Stimulated activated CD8-positive, alpha-beta memory T cell treated with anti-CD3 and anti-CD28 coated beads, Interleukin-12 subunit alpha, Interleukin-12 subunit beta, amount 100 ng/mL, for 24 hours (primary cell): ENCODE measurements at regions not wholly inside any gene's neighbourhood (a gene's known extent, or its start where the extent isn't known, plus 50 kb on each side); places are given as distances from the start of the nearest gene placed in this dataset.

Experiments used
- DNase-seq: peaks from one replicate; pipeline ENCODE4 v3.0.0-alpha.2; 2020; ENCODE audit errors: extremely low read depth

GRCh38 chr4:1511441-1512041 lies 105.3 kb upstream of the NKX1-1 start:
- no peak for DNase-seq

DNA sequence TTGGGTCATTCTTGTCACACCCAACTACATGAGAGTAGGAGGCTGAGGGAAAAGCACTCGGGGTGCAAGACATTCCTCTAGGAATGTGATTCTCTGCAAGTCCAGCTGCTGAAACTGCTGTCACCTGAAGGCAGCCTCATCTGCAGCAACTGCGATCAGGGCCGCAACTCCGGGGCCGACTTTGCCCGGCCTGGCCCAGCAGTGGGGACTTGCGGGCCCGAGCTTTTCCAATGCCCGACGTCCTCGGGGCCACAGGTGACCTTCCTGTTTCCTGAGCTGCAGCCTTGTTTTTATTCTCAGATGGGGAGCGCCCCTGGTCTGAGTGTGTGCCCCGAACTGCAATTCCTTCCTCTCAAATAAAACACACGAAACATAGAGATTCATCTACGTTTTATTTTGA lies 104.7 kb upstream of the NKX1-1 start:
- DNase-seq = no peak

DNA sequence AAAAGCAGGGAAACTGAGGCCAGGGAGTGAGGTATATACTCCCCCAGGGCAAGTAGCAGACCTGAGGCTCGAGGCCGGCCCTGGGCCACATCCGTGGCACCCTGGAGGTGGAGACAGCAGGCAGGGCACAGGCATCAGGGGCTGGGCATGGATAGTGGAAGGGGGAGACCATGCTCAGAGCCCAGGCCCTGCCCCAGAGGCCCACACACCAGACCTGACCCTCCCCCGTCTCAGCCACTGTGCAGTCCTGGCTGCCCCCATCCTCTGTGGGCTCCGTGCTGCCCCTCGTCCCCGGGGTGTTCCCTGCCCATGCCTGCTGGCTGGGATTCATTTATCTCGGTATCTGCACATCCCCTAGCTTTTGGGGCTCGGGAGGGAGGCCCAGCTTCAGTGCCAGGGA lies 103.1 kb upstream of the NKX1-1 start:
- no peak for DNase-seq

DNA sequence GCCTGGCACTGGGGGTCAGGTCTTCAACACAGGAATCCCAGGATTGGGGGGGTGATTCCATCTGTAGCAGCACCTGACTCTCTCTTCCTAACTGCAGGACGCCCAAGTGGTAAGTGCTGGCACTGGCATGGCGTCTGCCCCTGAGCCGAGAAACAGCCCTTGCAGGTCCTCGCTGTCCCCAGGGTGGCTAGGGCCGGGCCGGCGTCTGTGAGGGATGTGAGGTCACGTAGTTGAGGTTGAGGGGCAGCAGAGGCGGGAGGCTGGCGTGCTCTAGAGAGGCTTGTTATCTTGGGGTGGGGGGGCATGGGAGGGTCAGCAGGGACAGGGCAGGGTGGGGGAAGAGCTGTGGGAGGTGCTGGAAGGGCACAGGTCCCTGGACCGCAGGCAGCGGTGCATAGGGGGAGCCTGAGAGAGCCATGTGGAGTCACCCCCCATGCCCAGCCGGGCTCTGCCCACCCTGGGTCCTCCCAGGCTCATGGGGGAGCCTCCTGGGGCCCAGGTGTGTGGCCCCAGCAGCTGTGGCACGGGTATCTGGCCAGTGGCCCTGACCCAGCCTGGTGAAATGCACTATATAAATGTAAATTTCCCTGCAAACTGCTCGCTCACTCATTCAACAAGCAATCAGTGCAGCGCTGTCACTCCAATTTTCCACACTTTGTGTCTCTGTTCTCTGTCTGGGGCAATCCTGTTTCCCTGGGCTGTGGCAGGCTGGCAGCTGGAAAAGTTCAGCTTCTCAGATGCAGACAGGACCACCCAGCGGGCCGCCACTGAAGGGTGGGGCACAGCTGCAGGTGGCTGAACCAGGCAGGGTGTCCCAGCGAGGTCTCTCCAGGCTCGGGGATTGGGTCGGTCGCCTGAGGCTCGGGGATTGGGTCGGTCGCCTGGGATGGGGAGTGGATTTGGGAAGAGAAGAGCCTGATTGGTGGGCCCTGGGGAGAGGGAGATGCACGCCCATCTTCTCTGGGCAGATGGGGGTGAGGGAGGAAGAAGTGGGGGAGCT lies 102.2 kb upstream of the NKX1-1 start:
- no peak for DNase-seq

- DNase-seq = no peak
Measured at GRCh38 chr4:1506956-1507721, 100.9 kb upstream of the NKX1-1 start.

- DNase-seq = no peak
Measured at GRCh38 chr4:1505511-1506460, 99.5 kb upstream of the NKX1-1 start.

GRCh38 chr4:1504595-1505500 lies 98.6 kb upstream of the NKX1-1 start:
- DNase-seq = no peak

DNA sequence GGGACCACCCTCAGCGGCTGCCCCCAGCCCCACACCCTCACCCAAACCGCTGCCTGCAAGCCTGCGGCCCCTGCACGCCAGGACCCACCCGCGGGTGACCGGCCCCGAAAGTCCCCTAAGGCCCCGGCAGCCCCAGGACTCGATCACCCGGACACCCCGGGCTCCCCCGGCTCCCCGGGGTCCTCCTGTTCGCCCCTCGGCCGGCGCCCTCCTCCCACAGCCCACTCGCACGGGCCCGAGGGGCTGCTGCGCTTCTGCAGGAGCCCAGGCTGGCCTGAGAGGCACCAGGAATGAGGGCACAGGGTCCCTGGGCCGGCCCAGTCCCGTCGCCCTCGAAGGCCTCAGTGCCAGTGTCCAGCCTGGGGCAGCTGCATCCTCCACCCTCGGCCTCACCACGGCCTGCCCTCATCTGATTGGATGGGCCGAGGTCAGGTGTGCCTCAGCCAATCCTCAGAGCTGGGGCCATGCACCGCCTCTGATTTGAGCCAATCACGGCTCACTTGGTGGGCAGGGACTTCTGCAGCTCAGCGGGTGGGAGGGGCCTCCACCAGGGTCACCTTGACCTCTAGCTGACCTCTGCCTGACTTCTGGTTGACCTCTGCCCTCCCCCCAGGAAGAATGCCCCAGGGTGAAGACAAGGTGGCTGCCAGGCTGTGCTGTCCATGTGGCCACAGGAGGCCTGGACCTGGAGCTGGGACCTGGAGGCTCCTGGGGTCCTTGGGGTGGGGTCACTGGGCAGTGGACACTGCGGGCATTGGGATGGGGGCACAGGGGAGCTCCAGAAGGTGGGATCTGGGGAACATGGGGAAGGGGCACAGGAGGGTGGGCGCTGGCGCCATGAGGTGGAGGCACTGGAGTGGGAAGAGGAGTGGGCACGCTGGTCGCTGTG lies 97.6 kb upstream of the NKX1-1 start:
- DNase-seq = no peak

DNA sequence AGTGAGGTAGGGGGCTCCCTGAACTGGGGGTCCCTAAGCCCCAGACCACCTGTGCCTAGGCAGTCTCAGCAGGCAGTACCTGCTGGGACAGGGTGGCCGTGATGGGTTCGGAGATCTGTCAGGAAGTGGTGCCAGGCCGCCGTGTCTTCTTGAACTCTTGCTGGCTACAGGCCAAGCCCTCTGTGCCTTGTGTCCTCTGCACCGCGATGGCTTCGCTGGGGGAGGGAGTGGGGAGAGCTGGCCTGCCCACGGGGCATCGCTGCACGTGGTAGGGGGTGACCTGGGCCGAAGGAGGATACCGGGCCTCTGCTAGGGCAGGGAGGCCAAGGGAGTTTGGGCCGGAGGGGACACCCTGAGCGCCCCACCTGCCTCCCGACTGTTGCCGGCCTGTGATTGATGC lies 96.7 kb upstream of the NKX1-1 start:
- no peak for DNase-seq

GRCh38 chr4:1502501-1502886 lies 96.3 kb upstream of the NKX1-1 start:
- DNase-seq = no peak

GRCh38 chr4:1501754-1502500 lies 95.7 kb upstream of the NKX1-1 start:
- no peak for DNase-seq

GRCh38 chr4:1500966-1501753 lies 94.9 kb upstream of the NKX1-1 start:
- DNase-seq = no peak

- DNase-seq = no peak
Measured at GRCh38 chr4:1500231-1500965, 94.2 kb upstream of the NKX1-1 start.

DNA sequence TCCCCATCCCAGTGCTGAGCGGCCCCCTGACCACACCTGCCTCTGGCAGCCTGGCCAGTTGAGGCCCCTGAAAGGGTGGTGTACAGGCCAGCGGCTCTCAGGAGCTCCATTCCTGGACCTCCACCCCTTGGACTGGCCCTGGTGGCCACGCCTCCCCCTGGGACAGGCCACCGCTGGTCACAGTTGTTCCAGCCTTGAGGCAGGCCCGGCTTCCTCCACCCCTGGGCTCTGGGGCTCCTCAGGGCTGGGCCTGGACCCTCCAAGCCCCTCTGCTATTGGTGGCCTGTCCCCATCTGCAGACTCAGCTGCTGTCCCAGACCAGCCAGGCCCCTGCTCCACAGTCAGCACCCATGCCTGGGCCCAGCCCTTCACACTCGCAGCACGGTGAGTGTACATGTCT lies 93.2 kb upstream of the NKX1-1 start:
- DNase-seq = no peak

GRCh38 chr4:1497189-1497801 lies 91.1 kb upstream of the NKX1-1 start:
- DNase-seq = no peak

GRCh38 chr4:1496116-1496642 lies 89.9 kb upstream of the NKX1-1 start:
- no peak for DNase-seq
